ENCODE measurements at regions not wholly inside any gene's neighbourhood (a gene's known extent, or its start where the extent isn't known, plus 50 kb on each side); places are given as distances from the start of the nearest gene placed in this dataset.

GRCh38 chr5:121053055-121053985 is 589.2 kb downstream of the PRR16 start:
- TF ChIP-seq, protein P1, sequence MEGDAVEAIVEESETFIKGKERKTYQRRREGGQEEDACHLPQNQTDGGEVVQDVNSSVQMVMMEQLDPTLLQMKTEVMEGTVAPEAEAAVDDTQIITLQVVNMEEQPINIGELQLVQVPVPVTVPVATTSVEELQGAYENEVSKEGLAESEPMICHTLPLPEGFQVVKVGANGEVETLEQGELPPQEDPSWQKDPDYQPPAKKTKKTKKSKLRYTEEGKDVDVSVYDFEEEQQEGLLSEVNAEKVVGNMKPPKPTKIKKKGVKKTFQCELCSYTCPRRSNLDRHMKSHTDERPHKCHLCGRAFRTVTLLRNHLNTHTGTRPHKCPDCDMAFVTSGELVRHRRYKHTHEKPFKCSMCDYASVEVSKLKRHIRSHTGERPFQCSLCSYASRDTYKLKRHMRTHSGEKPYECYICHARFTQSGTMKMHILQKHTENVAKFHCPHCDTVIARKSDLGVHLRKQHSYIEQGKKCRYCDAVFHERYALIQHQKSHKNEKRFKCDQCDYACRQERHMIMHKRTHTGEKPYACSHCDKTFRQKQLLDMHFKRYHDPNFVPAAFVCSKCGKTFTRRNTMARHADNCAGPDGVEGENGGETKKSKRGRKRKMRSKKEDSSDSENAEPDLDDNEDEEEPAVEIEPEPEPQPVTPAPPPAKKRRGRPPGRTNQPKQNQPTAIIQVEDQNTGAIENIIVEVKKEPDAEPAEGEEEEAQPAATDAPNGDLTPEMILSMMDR (IDR thresholded peaks at IDR 0.05), result no peak
- TF ChIP-seq EZH2 (IDR thresholded peaks at IDR 0.05), result no peak

Data from neural progenitor cell (in vitro differentiated cells).